IPS DF 4.7 (cell line): ENCODE measurements at regions not wholly inside any gene's neighbourhood (a gene's known extent, or its start where the extent isn't known, plus 50 kb on each side); places are given as distances from the start of the nearest gene placed in this dataset.

Experiments used
- DNase-seq: peaks from one replicate; pipeline ENCODE4 v3.0.0-alpha.2; 2013; ENCODE audit warnings: low spot score; ENCODE audit errors: extremely low read depth

GRCh38 chr15:77716632-77717332 is 84.1 kb upstream of the LINGO1 start:
- no peak for DNase-seq

- no peak for DNase-seq
Measured at GRCh38 chr15:77715860-77716259, 83.1 kb upstream of the LINGO1 start.

GRCh38 chr15:77715051-77715450 is 82.3 kb upstream of the LINGO1 start:
- no peak for DNase-seq

GRCh38 chr15:77714555-77714954 is 81.8 kb upstream of the LINGO1 start:
- DNase-seq: no peak

- DNase-seq: no peak
Measured at GRCh38 chr15:77714023-77714422, 81.3 kb upstream of the LINGO1 start.

- no peak for DNase-seq
Measured at GRCh38 chr15:77713281-77713680, 80.6 kb upstream of the LINGO1 start.

GRCh38 chr15:77712438-77712837 is 79.7 kb upstream of the LINGO1 start:
- DNase-seq: no peak

- DNase-seq: no peak
Measured at GRCh38 chr15:77710637-77711036, 77.9 kb upstream of the LINGO1 start.

- no peak for DNase-seq
Measured at GRCh38 chr15:77710206-77710605, 77.5 kb upstream of the LINGO1 start.

- no peak for DNase-seq
Measured at GRCh38 chr15:77709135-77709886, 76.6 kb upstream of the LINGO1 start.

GRCh38 chr15:77706482-77707244 is 74.0 kb upstream of the LINGO1 start:
- DNase-seq: no peak

- peak; percentile 36 for DNase-seq
Measured at GRCh38 chr15:77702211-77702957, 69.7 kb upstream of the LINGO1 start.

- DNase-seq: no peak
Measured at GRCh38 chr15:77698481-77698880, 65.8 kb upstream of the LINGO1 start.

GRCh38 chr15:77697893-77698292 is 65.2 kb upstream of the LINGO1 start:
- no peak for DNase-seq

GRCh38 chr15:77696871-77697270 is 64.2 kb upstream of the LINGO1 start:
- DNase-seq: no peak

- no peak for DNase-seq
Measured at GRCh38 chr15:77695961-77696582, 63.4 kb upstream of the LINGO1 start.

- no peak for DNase-seq
Measured at GRCh38 chr15:77695548-77695947, 62.8 kb upstream of the LINGO1 start.

- DNase-seq: no peak
Measured at GRCh38 chr15:77693576-77693975, 60.9 kb upstream of the LINGO1 start.

- DNase-seq: no peak
Measured at GRCh38 chr15:77692614-77693013, 59.9 kb upstream of the LINGO1 start.

- no peak for DNase-seq
Measured at GRCh38 chr15:77691607-77692006, 58.9 kb upstream of the LINGO1 start.

- no peak for DNase-seq
Measured at GRCh38 chr15:77689821-77690220, 57.1 kb upstream of the LINGO1 start.
